Smooth muscle cell (in vitro differentiated cells): ENCODE measurements at regions not wholly inside any gene's neighbourhood (a gene's known extent, or its start where the extent isn't known, plus 50 kb on each side); places are given as distances from the start of the nearest gene placed in this dataset.

Experiments used
- DNase-seq: peaks from one replicate; lab custom pipeline; 2025; ENCODE audit not compliant: unreplicated experiment; lab: John Stamatoyannopoulos, UW
- H2AFZ ChIP-seq: fragments of 200-600 bp; sonication (generic); 2 replicates; pipeline ENCODE4 v1.6.0; 2016; ENCODE audit warnings: antibody characterized with exemption, low read depth, mild to moderate bottlenecking
- H3F3A ChIP-seq: fragments of 200-600 bp; sonication (generic); 2 replicates; pipeline ENCODE4 v1.6.0; 2017; ENCODE audit warnings: antibody characterized with exemption, low read depth
- H3K27ac ChIP-seq: fragments of 200-600 bp; sonication (generic); 2 replicates; pipeline ENCODE4 v1.5.1; 2016; ENCODE audit warnings: low read depth, mild to moderate bottlenecking
- H3K27me3 ChIP-seq: fragments of 200-600 bp; sonication (generic); 2 replicates; pipeline ENCODE4 v1.6.1; 2016; ENCODE audit warnings: low read depth, mild to moderate bottlenecking
- H3K36me3 ChIP-seq: fragments of 200-600 bp; sonication (generic); 2 replicates; pipeline ENCODE4 v1.5.1; 2016; ENCODE audit warnings: low read depth
- H3K4me1 ChIP-seq: fragments of 200-600 bp; sonication (generic); 2 replicates; pipeline ENCODE4 v1.5.1; 2016; ENCODE audit warnings: low read depth
- H3K4me2 ChIP-seq: fragments of 200-600 bp; sonication (generic); 2 replicates; pipeline ENCODE4 v1.6.0; 2016; ENCODE audit warnings: mild to moderate bottlenecking
- H3K4me3 ChIP-seq: fragments of 200-600 bp; sonication (generic); 2 replicates; pipeline ENCODE4 v1.5.1; 2016; ENCODE audit warnings: mild to moderate bottlenecking
- H3K79me2 ChIP-seq: fragments of 200-600 bp; sonication (generic); 2 replicates; pipeline ENCODE4 v1.6.0; 2016; ENCODE audit warnings: low read depth, mild to moderate bottlenecking
- H3K9ac ChIP-seq: fragments of 200-600 bp; sonication (generic); 2 replicates; pipeline ENCODE4 v1.6.0; 2016; ENCODE audit warnings: low read depth
- H3K9me3 ChIP-seq: fragments of 200-600 bp; sonication (generic); replicated peaks from 2 replicates; pipeline ENCODE4 v1.5.1; 2016; ENCODE audit warnings: low read depth
- H4K20me1 ChIP-seq: fragments of 200-600 bp; sonication (generic); 2 replicates; pipeline ENCODE4 v1.6.0; 2016; ENCODE audit warnings: low read depth
- CTCF ChIP-seq: fragments of 200-600 bp; sonication (generic); IDR thresholded peaks from 2 replicates; pipeline ENCODE4 v1.5.1; 2017; ENCODE audit warnings: borderline replicate concordance, mild to moderate bottlenecking, antibody characterized with exemption; ENCODE audit not compliant: insufficient read depth, poor library complexity, severe bottlenecking
- WGBS: methylation state at CpG from one replicate; pipeline ENCODE4 v1.1.7; 2016; ENCODE audit warnings: low lambda C conversion rate; 5-methylcytosine and 5-hydroxymethylcytosine counted together

GRCh38 chr6:166726201-166726600, 99.2 kb upstream of the RPS6KA2 start:
- no peak overlapping the region for H3K9ac ChIP-seq
- no peaks in the 10 kb centered on the region for H3K4me1 ChIP-seq
- H3K27me3 ChIP-seq: no peaks in the 10 kb centered on the region
- no peaks in the 10 kb centered on the region for H3K79me2 ChIP-seq
- WGBS: 56% methylated on average over 7 of the region's 7 CpGs
- H4K20me1 ChIP-seq: no peaks in the 10 kb centered on the region
- no peaks in the 10 kb centered on the region for H3K9me3 ChIP-seq
- H3K27ac ChIP-seq: no peak overlapping the region
- TF ChIP-seq CTCF: no peak
- H2AFZ ChIP-seq: no peak overlapping the region
- no peak overlapping the region for H3K4me3 ChIP-seq
- no peak for DNase-seq
- no peaks in the 10 kb centered on the region for H3F3A ChIP-seq
- no peak overlapping the region for H3K4me2 ChIP-seq
- H3K36me3 ChIP-seq: no peaks in the 10 kb centered on the region

- no peaks in the 10 kb centered on the region for H3K9me3 ChIP-seq
- no peak overlapping the region for H3K27ac ChIP-seq
- H3F3A ChIP-seq: no peaks in the 10 kb centered on the region
- no peaks in the 10 kb centered on the region for H3K36me3 ChIP-seq
- WGBS: 96% methylated on average over 15 of the region's 15 CpGs
- no peak overlapping the region for H3K4me2 ChIP-seq
- no peaks in the 10 kb centered on the region for H3K79me2 ChIP-seq
- no peak for TF ChIP-seq CTCF
- H3K4me1 ChIP-seq: no peaks in the 10 kb centered on the region
- no peak overlapping the region for H2AFZ ChIP-seq
- H3K27me3 ChIP-seq: no peaks in the 10 kb centered on the region
- no peaks in the 10 kb centered on the region for H4K20me1 ChIP-seq
- no peak overlapping the region for H3K9ac ChIP-seq
- no peak overlapping the region for H3K4me3 ChIP-seq
- no peak for DNase-seq
These were observed 98.5 kb upstream of the RPS6KA2 start for GRCh38 chr6:166725571-166725970.

- H3K4me2 ChIP-seq: no peak overlapping the region
- no peaks in the 10 kb centered on the region for H3K36me3 ChIP-seq
- no peak for TF ChIP-seq CTCF
- H3K9me3 ChIP-seq: no peaks in the 10 kb centered on the region
- no peaks in the 10 kb centered on the region for H3K4me1 ChIP-seq
- no peak overlapping the region for H3K9ac ChIP-seq
- no peak for DNase-seq
- H3K4me3 ChIP-seq: no peak overlapping the region
- H3K27ac ChIP-seq: no peak overlapping the region
- H3F3A ChIP-seq: no peaks in the 10 kb centered on the region
- H3K79me2 ChIP-seq: no peaks in the 10 kb centered on the region
- H2AFZ ChIP-seq: no peak overlapping the region
- no peaks in the 10 kb centered on the region for H4K20me1 ChIP-seq
- 86% methylated on average over 8 of the region's 8 CpGs for WGBS
- no peaks in the 10 kb centered on the region for H3K27me3 ChIP-seq
These were observed 97.5 kb upstream of the RPS6KA2 start for GRCh38 chr6:166724576-166724975.

- TF ChIP-seq CTCF: no peak
- Histone ChIP-seq H3K9me3 (no peaks in the 10 kb centered on the region), H2AFZ (no peak overlapping the region), H3K4me3 (no peak overlapping the region), H4K20me1 (no peaks in the 10 kb centered on the region), H3K9ac (no peak overlapping the region), H3K27me3 (peaks cover 6% of the 10 kb centered on the region), H3K79me2 (no peaks in the 10 kb centered on the region), H3K36me3 (no peaks in the 10 kb centered on the region), H3K27ac (no peak overlapping the region), H3K4me1 (no peaks in the 10 kb centered on the region), H3F3A (no peaks in the 10 kb centered on the region), H3K4me2 (no peak overlapping the region)
- DNase-seq: no peak
- WGBS: over 99% methylated on average over 11 of the region's 11 CpGs
These were observed 95.7 kb upstream of the RPS6KA2 start for GRCh38 chr6:166722785-166723184.
